Sigmoid colon (tissue), 4 donors: ENCODE measurements at regions not wholly inside any gene's neighbourhood (a gene's known extent, or its start where the extent isn't known, plus 50 kb on each side); places are given as distances from the start of the nearest gene placed in this dataset.

Experiments
- CTCF ChIP-seq, 4 experiments: fragments of 450-650 bp in 3 of 4; fragments of 200-600 bp in 1 of 4; IDR thresholded peaks; one replicate each; pipeline ENCODE4 v1.5.1; 2016 to 2019; ENCODE audit warnings: antibody characterized with exemption in 4 of 4, mild to moderate bottlenecking in 3 of 4, moderate library complexity in 2 of 4
- POLR2A ChIP-seq, 2 donors: fragments of 450-650 bp; IDR thresholded peaks; one replicate each; pipeline ENCODE4 v1.6.1; 2016; ENCODE audit warnings: antibody characterized with exemption in 2 of 2, mild to moderate bottlenecking in 2 of 2, moderate library complexity in 2 of 2
- POLR2AphosphoS5 ChIP-seq, 4 donors: sonication (generic); formaldehyde crosslinking; IDR thresholded peaks; one replicate each; pipeline ENCODE4 v1.6.1; 2017; ENCODE audit warnings: antibody characterized with exemption in 4 of 4

GRCh38 chr18:9049495-9049809, 53.0 kb upstream of the NDUFV2 start:
- TF ChIP-seq CTCF (IDR thresholded peaks at IDR 0.05) (no peak), POLR2A (IDR thresholded peaks at IDR 0.05) (no peak), POLR2AphosphoS5 (IDR thresholded peaks at IDR 0.05) (no peak)
